Stimulated activated naive CD8-positive, alpha-beta T cell treated with anti-CD3 and anti-CD28 coated beads, Interleukin-15, amount 100 ng/mL, for 72 hours (primary cell): ENCODE measurements at regions not wholly inside any gene's neighbourhood (a gene's known extent, or its start where the extent isn't known, plus 50 kb on each side); places are given as distances from the start of the nearest gene placed in this dataset.

Experiments used
- ATAC-seq: fragments of 150-1000 bp; cut with Tn5 transposase; 2 replicates; pipeline ENCODE4 v1.10.0; 2021; ENCODE audit warnings: mild to moderate bottlenecking, moderate library complexity
- DNase-seq, 2 donors: peaks; one replicate each; pipeline ENCODE4 v3.0.0; 2021 to 2022
- H3K27ac Mint-ChIP-seq, 2 donors: one replicate each; pipeline ENCODE4 v1.8.0; 2022; ENCODE audit warnings: mild to moderate bottlenecking in 2 of 2, mixed read lengths in 2 of 2, moderate library complexity in 2 of 2
- H3K27me3 Mint-ChIP-seq: one replicate; pipeline ENCODE4 v1.8.0; 2022; ENCODE audit warnings: mixed read lengths
- H3K4me1 Mint-ChIP-seq: one replicate; pipeline ENCODE4 v1.8.0; 2022; ENCODE audit warnings: mild to moderate bottlenecking, mixed read lengths
- H3K4me3 Mint-ChIP-seq, 2 donors: one replicate each; pipeline ENCODE4 v1.8.0; 2022; ENCODE audit warnings: mild to moderate bottlenecking in 2 of 2, mixed read lengths in 2 of 2, moderate library complexity in 1 of 2
- H3K9me3 Mint-ChIP-seq, 2 donors: one replicate each; pipeline ENCODE4 v1.8.0; 2022; ENCODE audit warnings: mixed read lengths in 2 of 2

DNA sequence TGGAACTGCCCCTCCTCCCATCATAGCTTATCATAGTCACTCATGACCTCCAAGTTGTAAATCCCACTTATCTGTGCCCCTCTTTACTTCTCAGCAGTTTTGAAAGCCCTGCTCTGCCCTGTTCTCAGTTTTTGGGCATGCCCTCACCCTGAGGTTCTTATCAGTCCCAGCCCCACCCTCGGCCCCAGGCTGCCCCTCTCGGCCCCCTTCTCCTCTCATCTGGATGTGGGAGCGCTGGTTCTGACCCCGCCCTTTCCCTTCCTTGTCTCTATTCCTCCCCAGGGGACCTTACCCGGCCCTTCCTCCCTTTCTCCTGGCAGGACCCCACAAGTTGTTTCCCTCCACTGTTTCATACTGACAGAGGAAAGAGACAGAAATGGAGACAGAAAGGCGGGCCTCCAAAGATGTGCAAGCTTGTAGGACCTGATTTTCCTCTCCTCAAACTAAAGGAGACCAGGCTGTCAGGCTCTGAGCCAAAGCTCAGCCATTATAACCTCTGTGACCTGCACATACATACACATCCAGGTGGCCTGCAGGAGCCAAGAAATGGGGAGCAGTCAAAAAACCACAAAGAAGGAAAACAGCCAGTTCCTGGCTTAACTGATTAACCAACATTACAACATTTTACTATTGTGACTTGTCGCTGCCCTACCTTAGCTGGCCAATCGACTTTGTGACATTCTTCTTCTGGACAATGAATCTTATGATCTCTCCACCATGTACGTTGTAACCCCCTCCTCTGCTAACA, 171.0 kb upstream of the HS6ST1 start:
- H3K4me3 Mint-ChIP-seq: no peak overlapping the region
- peaks cover 0 to 7% of the 10 kb centered on the region in 2 donors for H3K9me3 Mint-ChIP-seq
- H3K27ac Mint-ChIP-seq: no peak overlapping the region
- peaks cover 36% of the 10 kb centered on the region for H3K27me3 Mint-ChIP-seq
- peak in 1 of 2 donors; percentile 2 for DNase-seq
- no peak for ATAC-seq
- H3K4me1 Mint-ChIP-seq: no peaks in the 10 kb centered on the region

DNA sequence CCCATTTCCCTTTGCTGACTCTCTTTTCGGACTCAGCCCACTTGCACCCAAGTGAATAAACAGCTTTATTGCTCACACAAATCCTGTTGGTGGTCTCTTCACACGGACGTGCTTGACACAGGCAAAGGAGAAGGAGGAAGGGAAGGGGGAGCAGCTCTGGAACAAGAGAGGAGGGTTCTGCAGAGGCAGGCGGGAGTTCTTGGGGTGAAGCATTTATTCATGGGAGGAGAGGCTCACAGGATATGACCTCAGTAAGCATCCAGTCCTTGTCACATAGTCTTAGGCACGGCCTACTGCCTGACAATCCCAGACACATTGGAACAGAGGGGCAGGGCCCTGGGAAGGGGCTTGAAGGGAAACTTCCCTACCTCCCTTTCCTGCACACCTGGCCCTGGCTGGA, 171.7 kb upstream of the HS6ST1 start:
- Mint-ChIP-seq H3K4me1 (no peaks in the 10 kb centered on the region), H3K27ac (no peak overlapping the region), H3K4me3 (no peak overlapping the region), H3K27me3 (peaks cover 36% of the 10 kb centered on the region), H3K9me3 (peaks cover 0 to 7% of the 10 kb centered on the region in 2 donors)
- DNase-seq (no peak), ATAC-seq (no peak)

DNA sequence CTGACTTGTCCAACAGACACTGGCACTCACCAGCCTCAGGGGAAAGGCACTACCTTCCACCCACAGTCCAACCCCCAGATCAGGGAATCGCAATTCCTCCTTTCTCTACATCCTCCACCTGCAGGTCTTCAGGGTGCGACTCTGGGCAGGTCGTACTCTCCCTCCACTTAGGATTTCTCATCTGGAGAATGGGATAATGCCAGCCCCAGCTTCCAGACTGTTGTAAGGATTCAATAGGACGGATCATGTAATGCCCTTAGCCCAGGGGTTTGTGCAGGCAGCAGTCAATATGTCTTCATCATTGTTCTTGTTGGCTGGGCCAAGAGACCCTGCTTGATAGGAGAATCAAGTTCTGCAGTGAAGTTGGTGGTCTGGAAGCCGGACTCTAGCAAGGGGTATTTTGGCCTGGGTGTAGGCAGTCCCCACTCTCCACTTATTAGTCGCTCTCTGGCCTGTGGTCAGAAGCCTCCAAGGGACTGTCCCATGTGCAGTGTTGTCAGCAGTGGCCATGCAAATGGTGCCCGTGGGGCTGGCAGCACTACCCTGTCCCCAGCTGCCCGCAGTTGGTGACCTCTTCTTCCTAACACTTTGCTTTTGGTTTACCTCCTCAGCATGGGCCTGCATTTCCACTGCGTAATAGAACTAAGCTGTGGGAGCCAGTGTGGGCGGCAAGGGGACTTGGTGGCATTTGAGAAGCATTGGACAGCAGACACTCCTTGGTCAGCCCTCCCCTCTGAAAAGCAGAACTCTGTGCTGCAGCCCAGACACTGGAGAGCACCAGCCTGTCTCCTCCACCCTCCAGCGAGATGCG, 172.4 kb upstream of the HS6ST1 start:
- Mint-ChIP-seq H3K9me3 (peaks cover 0 to 7% of the 10 kb centered on the region in 2 donors), H3K4me1 (no peaks in the 10 kb centered on the region), H3K27me3 (peaks cover 36% of the 10 kb centered on the region), H3K4me3 (no peak overlapping the region), H3K27ac (peak overlapping the region in 1 of 2 donors; percentile 27)
- no peak for DNase-seq
- no peak for ATAC-seq

DNA sequence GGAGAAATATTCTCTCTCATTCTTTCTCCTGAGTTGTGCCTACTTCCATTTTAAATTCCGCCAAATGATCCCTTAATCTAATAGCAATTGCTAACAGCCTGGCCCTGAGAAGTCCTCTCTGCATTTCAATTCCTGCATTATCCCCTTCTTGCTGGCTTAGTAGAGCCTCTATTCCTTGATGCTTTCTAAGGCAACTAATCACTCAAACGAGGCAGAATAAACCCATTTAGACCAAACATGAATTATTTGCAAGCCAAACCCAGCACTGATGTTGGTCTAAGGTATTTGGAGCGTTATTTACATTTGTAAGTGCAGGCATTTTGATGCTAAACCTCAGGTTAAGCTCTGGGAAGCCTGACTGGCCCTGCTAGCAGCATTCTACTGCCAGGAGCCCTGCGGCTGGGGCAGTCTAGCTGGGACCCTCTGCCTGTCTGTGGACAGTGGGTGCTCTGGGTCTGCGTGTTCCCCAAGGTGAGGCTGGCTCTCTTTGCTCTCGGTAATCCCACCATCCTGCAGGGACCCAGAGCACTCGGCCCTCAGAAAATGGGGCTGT, 173.1 kb upstream of the HS6ST1 start:
- Mint-ChIP-seq H3K9me3 (peaks cover 0 to 7% of the 10 kb centered on the region in 2 donors), H3K27me3 (peaks cover 36% of the 10 kb centered on the region), H3K4me3 (no peak overlapping the region), H3K27ac (no peak overlapping the region), H3K4me1 (no peaks in the 10 kb centered on the region)
- no peak for ATAC-seq
- no peak for DNase-seq

DNA sequence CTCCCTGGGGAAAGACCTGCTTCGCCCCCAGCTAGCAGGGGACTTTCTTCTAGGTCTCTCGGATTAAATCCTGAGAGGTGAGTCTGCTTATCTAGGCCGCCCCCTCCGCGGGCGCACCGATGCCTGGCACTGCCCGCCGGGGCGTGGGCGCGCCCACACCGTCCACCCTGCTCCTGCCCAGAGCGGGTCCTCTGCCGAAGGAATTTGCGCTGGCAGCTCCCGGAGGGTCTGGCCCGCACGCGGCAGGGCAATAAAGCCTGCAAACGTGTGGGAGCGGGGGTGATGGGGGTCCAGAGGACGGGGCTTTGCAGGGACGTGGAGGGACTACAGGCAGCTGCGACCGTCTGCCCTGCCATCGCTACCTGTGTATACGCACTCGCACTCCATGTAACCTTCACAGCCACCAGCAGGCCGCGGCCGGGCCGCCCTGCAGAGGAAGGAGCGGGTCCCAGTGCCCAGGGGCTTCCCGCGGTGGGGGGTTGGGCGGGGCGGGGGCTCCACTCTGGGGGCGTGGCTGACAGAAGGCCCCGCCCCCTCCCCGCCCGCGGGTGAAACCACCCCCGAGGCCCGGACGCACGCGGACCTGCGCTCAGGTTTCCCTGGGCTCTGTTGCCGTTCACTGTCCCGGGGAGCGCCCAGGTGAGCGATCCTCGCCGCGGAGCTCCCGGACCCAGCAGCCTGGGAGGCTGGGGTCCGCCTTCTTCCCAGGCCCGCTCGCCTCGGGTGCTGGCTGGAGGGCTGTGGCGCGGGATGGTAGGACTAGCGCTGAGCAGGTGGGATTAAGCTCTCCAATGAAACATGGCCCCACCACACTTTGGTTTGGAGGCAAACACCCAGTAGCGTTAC, 174.5 kb upstream of the HS6ST1 start:
- H3K4me1 Mint-ChIP-seq: no peaks in the 10 kb centered on the region
- peaks cover 0 to 7% of the 10 kb centered on the region in 2 donors for H3K9me3 Mint-ChIP-seq
- H3K4me3 Mint-ChIP-seq: no peak overlapping the region
- ATAC-seq (peak; percentile 60), DNase-seq (no peak)
- peaks cover 23% of the 10 kb centered on the region for H3K27me3 Mint-ChIP-seq
- no peak overlapping the region for H3K27ac Mint-ChIP-seq

DNA sequence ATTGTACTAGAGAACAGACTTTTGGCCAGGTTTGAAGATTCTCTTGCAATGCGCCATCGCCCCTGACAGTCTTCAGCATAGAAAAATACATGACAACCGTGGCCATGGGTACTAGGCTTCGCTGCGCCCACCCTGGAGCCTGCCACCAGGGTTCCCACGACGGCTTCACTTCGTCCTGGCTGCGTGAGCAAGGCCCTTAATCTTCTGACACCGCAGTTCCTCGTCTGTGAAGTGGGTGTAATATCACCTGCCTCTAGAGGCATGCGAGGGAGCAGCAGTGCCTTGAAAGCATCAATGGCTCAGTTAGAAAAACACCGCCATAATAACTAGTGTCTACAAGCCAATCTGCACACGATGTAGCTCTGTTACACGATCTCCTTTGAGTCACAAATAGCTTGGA, 175.2 kb upstream of the HS6ST1 start:
- Mint-ChIP-seq H3K9me3 (peaks cover 0 to 7% of the 10 kb centered on the region in 2 donors), H3K4me3 (no peak overlapping the region), H3K27me3 (peaks cover 23% of the 10 kb centered on the region), H3K27ac (no peak overlapping the region), H3K4me1 (no peaks in the 10 kb centered on the region)
- no peak for ATAC-seq
- no peak for DNase-seq

DNA sequence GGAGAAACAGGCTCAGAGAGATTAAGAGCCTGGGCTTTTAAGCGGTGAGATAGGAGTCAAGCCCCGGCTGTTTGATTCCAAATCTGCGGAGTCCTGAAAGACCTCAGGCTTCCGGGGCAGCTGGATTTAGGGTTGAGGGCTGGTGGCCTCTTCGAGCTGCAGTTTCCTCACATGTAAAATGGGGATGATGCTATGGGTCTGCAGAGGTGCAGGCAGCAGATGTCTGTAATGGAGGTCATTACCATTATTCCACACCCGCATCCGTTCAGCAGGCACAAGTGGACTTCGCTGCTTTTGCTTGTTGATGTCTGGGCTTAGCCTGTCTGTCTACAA, 175.6 kb upstream of the HS6ST1 start:
- Mint-ChIP-seq H3K4me3 (no peak overlapping the region), H3K27me3 (peaks cover 23% of the 10 kb centered on the region), H3K27ac (no peak overlapping the region), H3K9me3 (peaks cover 0 to 7% of the 10 kb centered on the region in 2 donors), H3K4me1 (no peaks in the 10 kb centered on the region)
- ATAC-seq (no peak), DNase-seq (no peak)

DNA sequence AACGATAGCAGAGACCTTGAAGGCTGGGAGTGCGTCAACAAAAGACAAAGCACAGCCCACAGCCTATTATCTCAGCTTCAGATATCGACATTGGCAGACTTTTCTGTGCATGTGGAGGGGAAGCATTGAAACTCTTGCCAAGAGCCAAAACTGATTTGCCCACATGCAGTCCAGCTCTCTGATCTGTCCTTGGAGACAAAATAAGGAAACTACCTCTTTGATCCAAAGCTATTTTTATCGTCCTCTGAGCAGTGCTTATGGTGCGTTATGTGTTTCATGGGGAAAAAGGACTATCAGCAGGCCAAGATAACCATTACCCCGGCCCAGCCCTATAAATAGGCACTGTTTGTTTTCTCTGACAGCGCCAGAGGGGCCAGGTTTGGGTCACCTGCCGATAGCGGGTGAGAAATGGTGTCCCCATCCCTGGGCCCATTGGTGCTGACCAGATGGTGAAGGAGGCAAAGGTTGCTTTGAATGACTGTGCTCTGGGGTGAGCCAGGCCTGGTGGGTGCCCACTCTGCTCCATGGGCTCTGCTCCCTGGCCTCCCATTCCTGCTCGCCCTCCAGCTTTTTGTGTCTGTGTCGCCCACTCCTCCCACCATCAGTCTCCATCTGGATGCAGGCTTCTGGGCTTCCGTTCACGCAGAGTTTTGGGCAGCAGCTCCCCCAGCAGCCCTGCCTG, 176.1 kb upstream of the HS6ST1 start:
- Mint-ChIP-seq H3K4me1 (no peaks in the 10 kb centered on the region), H3K27me3 (peaks cover 23% of the 10 kb centered on the region), H3K27ac (no peak overlapping the region), H3K4me3 (no peak overlapping the region), H3K9me3 (peaks cover 0 to 7% of the 10 kb centered on the region in 2 donors)
- DNase-seq (no peak), ATAC-seq (no peak)

DNA sequence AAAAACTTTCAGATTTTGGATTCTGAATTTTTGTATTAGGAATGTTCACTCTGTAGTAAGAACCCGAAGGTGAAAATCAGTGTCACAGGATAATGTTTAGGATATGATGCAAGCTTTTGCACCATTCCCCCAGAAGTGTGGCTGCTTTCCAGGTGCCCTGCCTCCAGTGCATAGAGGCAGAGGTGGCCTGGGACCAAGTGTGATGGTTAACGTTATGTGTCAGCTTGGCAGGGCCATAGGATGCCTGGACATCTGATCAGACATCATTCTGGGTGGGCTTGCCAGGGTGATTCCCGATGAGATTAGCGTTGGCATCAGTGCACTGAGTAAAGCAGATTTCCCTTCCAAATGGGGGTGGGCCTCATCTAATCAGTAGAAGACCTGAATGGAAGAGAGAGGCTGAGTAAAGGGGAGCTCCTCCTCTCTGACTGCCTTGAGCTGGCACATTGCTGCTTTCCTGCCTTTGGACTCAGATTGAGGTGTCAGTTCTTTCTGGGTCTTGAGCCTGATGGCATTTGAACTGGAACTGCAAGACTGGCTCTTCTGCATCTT, 177.4 kb upstream of the HS6ST1 start:
- no peak for ATAC-seq
- Mint-ChIP-seq H3K27me3 (peaks cover 12% of the 10 kb centered on the region), H3K27ac (no peak overlapping the region), H3K9me3 (peaks cover 0 to 7% of the 10 kb centered on the region in 2 donors), H3K4me3 (no peak overlapping the region), H3K4me1 (no peaks in the 10 kb centered on the region)
- no peak for DNase-seq

DNA sequence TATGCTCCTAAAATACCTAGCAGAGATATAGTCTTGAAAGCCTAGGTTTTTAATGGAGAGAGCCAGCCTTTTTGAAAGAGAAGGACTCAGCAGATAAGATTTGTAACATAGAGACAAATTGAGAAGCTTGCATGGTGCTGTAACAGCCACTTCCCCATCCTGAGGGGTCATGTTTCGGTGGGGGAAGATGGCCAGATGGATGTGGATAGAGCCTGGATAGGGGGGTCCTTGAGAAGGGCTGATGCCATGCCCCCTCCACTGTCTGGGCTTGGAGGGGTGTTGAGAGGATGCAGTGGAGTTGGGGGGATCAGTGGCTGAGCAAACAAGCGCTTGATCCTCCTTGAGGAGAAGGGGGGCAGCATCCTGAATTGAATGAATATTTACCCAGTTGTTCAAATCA, 178.0 kb upstream of the HS6ST1 start:
- no peak overlapping the region for H3K27ac Mint-ChIP-seq
- ATAC-seq (no peak), DNase-seq (peak in 1 of 2 donors; percentile 3)
- H3K27me3 Mint-ChIP-seq: peaks cover 5% of the 10 kb centered on the region
- peaks cover 0 to 7% of the 10 kb centered on the region in 2 donors for H3K9me3 Mint-ChIP-seq
- no peaks in the 10 kb centered on the region for H3K4me1 Mint-ChIP-seq
- H3K4me3 Mint-ChIP-seq: no peak overlapping the region

DNA sequence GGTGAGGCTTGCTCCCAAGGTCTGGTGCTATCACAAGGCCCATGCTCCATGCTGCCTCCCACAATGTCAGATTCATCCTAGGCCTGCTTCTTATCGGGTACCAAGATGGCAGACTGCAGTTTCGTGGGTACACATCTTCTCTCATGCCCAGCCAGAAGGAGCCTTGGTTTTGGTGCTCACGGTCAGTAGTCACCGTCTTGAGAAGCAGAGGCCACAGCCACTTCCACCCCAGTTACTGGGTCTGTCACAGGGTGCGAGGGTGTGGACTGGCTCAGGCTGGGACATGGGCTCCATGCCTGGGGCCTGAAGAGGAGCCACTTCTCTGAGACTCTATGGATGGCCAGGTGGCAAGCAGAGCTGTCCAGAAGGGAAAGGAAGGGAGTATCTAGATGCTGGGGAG, 178.8 kb upstream of the HS6ST1 start:
- H3K4me3 Mint-ChIP-seq: no peak overlapping the region
- peaks cover 0 to 6% of the 10 kb centered on the region in 2 donors for H3K9me3 Mint-ChIP-seq
- H3K27me3 Mint-ChIP-seq: peaks cover 5% of the 10 kb centered on the region
- no peak for ATAC-seq
- DNase-seq: peak in 1 of 2 donors; percentile 7
- no peak overlapping the region for H3K27ac Mint-ChIP-seq
- H3K4me1 Mint-ChIP-seq: no peaks in the 10 kb centered on the region

DNA sequence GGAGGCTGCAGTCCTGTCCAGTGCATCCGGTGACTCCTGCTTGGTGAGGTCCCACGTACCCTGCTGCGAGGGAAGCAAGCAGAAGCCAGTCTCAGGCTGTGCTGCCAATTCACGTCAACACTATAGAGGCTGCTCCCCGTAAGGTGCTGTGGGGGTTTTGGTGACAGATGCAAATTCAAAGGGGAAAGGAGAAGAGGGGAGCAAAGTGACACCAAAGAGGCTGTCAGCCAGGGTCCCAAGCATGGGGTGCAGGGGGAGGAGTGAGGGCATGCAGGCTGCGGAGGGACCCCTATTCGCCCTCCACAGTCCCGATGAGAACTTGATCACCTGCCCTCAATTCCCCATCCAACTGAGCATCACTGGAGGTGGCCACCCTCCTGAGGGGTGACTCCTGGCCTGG, 179.4 kb upstream of the HS6ST1 start:
- Mint-ChIP-seq H3K27me3 (peaks cover 5% of the 10 kb centered on the region), H3K4me1 (no peaks in the 10 kb centered on the region), H3K27ac (peak overlapping the region in 1 of 2 donors; percentile 14), H3K9me3 (no peaks in the 10 kb centered on the region), H3K4me3 (no peak overlapping the region)
- ATAC-seq: no peak
- peak in 1 of 2 donors; percentile 2 for DNase-seq

DNA sequence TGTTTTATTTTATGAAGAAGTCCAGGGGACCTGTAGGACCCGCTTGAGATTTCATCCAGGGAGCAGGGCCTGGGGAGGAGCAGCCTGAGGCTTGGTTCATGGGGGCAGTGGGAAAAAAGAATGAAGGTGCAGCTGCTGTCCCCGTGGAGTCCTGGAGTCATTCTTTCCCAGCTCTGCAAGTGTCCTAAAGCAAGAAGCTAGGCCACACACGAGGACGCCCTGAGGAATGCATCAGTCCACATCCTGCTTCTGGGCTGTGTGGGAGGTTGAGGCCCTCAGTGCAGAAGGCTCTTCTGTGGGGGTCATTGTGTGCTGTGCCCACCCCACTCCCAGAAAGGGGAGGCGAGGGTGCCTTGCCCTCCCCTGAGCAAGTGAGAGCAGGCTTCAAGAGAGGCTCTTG, 179.9 kb upstream of the HS6ST1 start:
- Mint-ChIP-seq H3K27me3 (peaks cover 5% of the 10 kb centered on the region), H3K4me3 (no peak overlapping the region), H3K4me1 (no peaks in the 10 kb centered on the region), H3K9me3 (no peaks in the 10 kb centered on the region), H3K27ac (peak overlapping the region in 1 of 2 donors; percentile 14)
- DNase-seq (peak in 1 of 2 donors; percentile 4), ATAC-seq (no peak)

DNA sequence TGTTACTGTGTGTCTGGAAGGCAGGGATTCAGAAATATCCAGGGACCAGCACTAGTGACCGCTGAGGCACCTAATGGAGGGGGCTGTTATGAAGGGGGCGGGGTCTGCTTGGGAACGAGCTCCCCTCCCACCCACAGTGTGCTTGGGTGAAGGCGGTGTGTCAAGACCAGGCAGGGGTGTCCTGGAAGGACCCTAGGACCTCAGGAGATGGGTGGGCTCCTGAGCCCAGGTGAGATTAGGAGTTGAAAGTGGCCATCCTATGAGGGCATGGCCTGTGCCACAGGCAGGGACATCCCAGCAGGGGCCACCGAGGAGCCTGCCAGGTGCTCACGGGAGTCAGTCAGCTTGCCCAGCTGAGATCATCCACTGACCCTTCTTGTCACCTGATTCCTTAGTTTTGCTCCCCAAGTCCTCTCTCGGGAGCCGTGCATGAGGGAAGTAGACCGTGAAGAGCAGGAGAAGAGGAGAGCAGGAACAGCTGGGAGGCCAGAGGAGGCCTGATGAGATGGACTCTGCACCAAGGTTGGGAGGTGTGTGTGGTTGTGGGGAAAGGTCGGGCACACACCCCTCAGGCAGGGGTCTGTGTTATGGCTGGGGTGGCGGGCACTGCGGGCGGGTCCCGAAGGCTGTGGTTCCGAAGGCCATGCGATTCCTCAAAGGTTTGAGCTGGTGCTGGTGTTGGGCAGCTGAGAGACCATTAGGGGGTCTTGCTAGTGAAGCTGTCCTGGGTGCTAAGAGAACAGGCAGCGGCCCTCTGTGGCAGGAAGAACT, 180.9 kb upstream of the HS6ST1 start:
- ATAC-seq (no peak), DNase-seq (peak in 1 of 2 donors; percentile 0)
- H3K9me3 Mint-ChIP-seq: no peaks in the 10 kb centered on the region
- H3K4me3 Mint-ChIP-seq: no peak overlapping the region
- H3K27me3 Mint-ChIP-seq: peaks cover 5% of the 10 kb centered on the region
- peak overlapping the region in 1 of 2 donors; percentile 61 for H3K27ac Mint-ChIP-seq
- H3K4me1 Mint-ChIP-seq: no peaks in the 10 kb centered on the region
